GM23248 (cell line): ENCODE measurements at regions not wholly inside any gene's neighbourhood (a gene's known extent, or its start where the extent isn't known, plus 50 kb on each side); places are given as distances from the start of the nearest gene placed in this dataset.

Experiments
- DNase-seq: peaks from one replicate; pipeline ENCODE4 v3.0.0-alpha.2; 2015
- H2AFZ ChIP-seq: fragments of 200-600 bp; sonication (generic); 2 replicates; pipeline ENCODE4 v1.6.1; 2016; ENCODE audit warnings: antibody characterized with exemption
- H3F3A ChIP-seq: fragments of 200-600 bp; sonication (generic); 2 replicates; pipeline ENCODE4 v1.6.1; 2016; ENCODE audit warnings: mild to moderate bottlenecking, antibody characterized with exemption, mixed run types; ENCODE audit not compliant: insufficient read depth
- H3K27ac ChIP-seq: fragments of 200-600 bp; sonication (generic); 2 replicates; pipeline ENCODE4 v1.5.1; 2016; ENCODE audit warnings: mild to moderate bottlenecking
- H3K27me3 ChIP-seq: fragments of 200-600 bp; sonication (generic); replicated peaks from 2 replicates; pipeline ENCODE4 v1.6.1; 2016; ENCODE audit warnings: mild to moderate bottlenecking; ENCODE audit not compliant: insufficient read depth
- H3K36me3 ChIP-seq: fragments of 200-600 bp; sonication (generic); 2 replicates; pipeline ENCODE4 v1.6.1; 2016; ENCODE audit warnings: low read depth, mild to moderate bottlenecking
- H3K4me1 ChIP-seq: fragments of 200-600 bp; sonication (generic); 2 replicates; pipeline ENCODE4 v1.6.1; 2016; ENCODE audit warnings: mild to moderate bottlenecking; ENCODE audit not compliant: insufficient read depth
- H3K4me2 ChIP-seq: fragments of 200-600 bp; sonication (generic); one replicate; pipeline ENCODE4 v1.6.1; 2016; ENCODE audit warnings: mild to moderate bottlenecking; ENCODE audit not compliant: unreplicated experiment
- H3K4me3 ChIP-seq: fragments of 200-600 bp; sonication (generic); 2 replicates; pipeline ENCODE4 v1.5.1; 2016; ENCODE audit warnings: mild to moderate bottlenecking
- H3K79me2 ChIP-seq: fragments of 200-600 bp; sonication (generic); 2 replicates; pipeline ENCODE4 v1.6.1; 2016; ENCODE audit warnings: mild to moderate bottlenecking; ENCODE audit not compliant: insufficient read depth
- H3K9ac ChIP-seq: fragments of 200-600 bp; sonication (generic); 2 replicates; pipeline ENCODE4 v1.6.1; 2016; ENCODE audit warnings: mild to moderate bottlenecking
- H3K9me2 ChIP-seq: fragments of 200-600 bp; sonication (generic); 2 replicates; pipeline ENCODE4 v1.6.1; 2016; ENCODE audit warnings: mixed run types, mild to moderate bottlenecking, moderate library complexity; ENCODE audit not compliant: insufficient read depth
- H3K9me3 ChIP-seq: fragments of 200-600 bp; sonication (generic); one replicate; pipeline ENCODE4 v1.6.1; 2017; ENCODE audit warnings: low read depth
- H4K20me1 ChIP-seq: fragments of 200-600 bp; sonication (generic); 2 replicates; pipeline ENCODE4 v1.6.0; 2016; ENCODE audit not compliant: insufficient read depth
- EZH2 ChIP-seq: fragments of 200-600 bp; sonication (generic); IDR thresholded peaks from 2 replicates; pipeline ENCODE4 v1.6.1; 2018; ENCODE audit warnings: antibody characterized with exemption, mild to moderate bottlenecking; ENCODE audit not compliant: insufficient read depth, poor library complexity, severe bottlenecking
- EZH2phosphoT487 ChIP-seq: fragments of 200-600 bp; sonication (generic); IDR thresholded peaks from 2 replicates; pipeline ENCODE4 v1.6.1; 2018; ENCODE audit warnings: antibody characterized with exemption, moderate library complexity, mild to moderate bottlenecking, low read depth; ENCODE audit not compliant: insufficient read depth
- WGBS, 2 experiments: methylation state at CpG; one replicate each; pipeline ENCODE4 v1.1.6; 2015 to 2017; ENCODE audit warnings: low lambda C conversion rate in 2 of 2, low coverage in 1 of 2; ENCODE audit errors: missing lambda C conversion rate in 2 of 2; 5-methylcytosine and 5-hydroxymethylcytosine counted together
- in situ Hi-C: fragments of 300-500 bp; cut with MboI; formaldehyde crosslinking; loops from 2 replicates; pipeline ENCODE4 v1.15.0; 2020

DNA sequence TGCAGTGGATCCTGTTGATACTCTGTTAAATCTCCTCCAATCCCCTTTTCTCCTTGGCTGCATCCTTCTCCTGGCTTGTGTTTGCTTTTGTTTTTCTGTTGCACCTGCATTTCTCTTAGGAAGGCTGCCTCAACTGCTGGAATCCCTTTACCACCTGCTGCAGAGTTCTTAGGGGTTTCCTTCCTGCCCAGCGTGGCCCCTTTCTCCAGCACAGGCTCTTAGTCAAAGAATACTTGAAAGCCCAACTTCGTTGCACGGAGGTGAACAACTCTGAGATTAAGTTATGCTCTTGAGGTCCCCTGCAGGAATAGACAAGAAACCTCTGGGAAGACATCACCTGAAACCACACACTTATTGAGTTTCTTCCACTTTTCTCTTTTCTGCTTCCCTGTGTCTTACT lies 121.6 kb upstream of the GRM7 start:
- no peaks in the 10 kb centered on the region for H3K36me3 ChIP-seq
- H3K4me2 ChIP-seq, result no peak overlapping the region
- H2AFZ ChIP-seq, result no peak overlapping the region
- no peak for TF ChIP-seq EZH2
- no peak for TF ChIP-seq EZH2phosphoT487
- no peaks in the 10 kb centered on the region for H3K9me2 ChIP-seq
- H3F3A ChIP-seq, result no peaks in the 10 kb centered on the region
- in situ Hi-C loops, result no loop called here
- no peak overlapping the region for H3K9ac ChIP-seq
- H4K20me1 ChIP-seq, result no peaks in the 10 kb centered on the region
- no peak overlapping the region for H3K4me3 ChIP-seq
- H3K27me3 ChIP-seq, result no peaks in the 10 kb centered on the region
- H3K4me1 ChIP-seq, result no peaks in the 10 kb centered on the region
- 4 to 13% methylated on average over 3 of the region's 3 CpGs for WGBS, 2 experiments
- no peaks in the 10 kb centered on the region for H3K9me3 ChIP-seq
- no peak overlapping the region for H3K27ac ChIP-seq
- no peaks in the 10 kb centered on the region for H3K79me2 ChIP-seq
- DNase-seq, result no peak

DNA sequence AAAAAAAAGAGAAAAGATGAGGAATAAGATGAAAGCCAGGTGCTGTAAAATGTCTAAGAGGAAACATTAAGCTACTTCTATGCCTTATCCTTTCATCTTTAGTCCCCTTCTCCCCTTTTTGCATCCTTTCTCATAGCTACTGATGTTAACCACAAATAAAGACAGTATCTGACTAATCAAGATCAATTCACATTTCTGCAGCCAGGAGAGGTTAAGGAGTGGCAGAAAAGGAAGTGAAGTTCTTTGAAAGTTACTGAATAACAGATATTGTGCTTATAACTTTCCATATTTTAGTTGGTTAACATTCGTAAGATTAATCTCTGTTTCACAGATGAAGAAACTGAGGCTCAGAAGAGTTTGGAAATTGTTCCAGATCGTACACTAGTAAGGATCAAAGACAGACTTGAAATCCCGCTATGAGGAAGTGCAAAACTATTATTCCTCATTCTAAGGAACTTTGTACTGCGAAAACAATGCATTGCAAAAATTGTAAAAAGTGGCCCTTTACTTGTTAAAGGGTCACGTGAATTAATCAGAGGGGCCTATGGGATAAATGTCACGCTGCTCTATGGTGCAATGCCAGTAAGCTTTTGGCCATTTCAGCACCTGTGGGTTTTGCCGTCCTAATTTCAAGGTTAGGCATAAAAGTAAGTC lies 117.7 kb upstream of the GRM7 start:
- no peak for TF ChIP-seq EZH2
- TF ChIP-seq EZH2phosphoT487, result no peak
- no peaks in the 10 kb centered on the region for H3K79me2 ChIP-seq
- DNase-seq, result no peak
- no peak overlapping the region for H3K4me3 ChIP-seq
- H3K4me1 ChIP-seq, result no peaks in the 10 kb centered on the region
- no peaks in the 10 kb centered on the region for H3K9me3 ChIP-seq
- WGBS, 2 experiments, result 20 to 22% methylated on average over 7 of the region's 7 CpGs
- H3F3A ChIP-seq, result no peaks in the 10 kb centered on the region
- no peaks in the 10 kb centered on the region for H3K9me2 ChIP-seq
- no peaks in the 10 kb centered on the region for H4K20me1 ChIP-seq
- no peaks in the 10 kb centered on the region for H3K27me3 ChIP-seq
- H2AFZ ChIP-seq, result no peak overlapping the region
- H3K4me2 ChIP-seq, result no peak overlapping the region
- H3K27ac ChIP-seq, result no peak overlapping the region
- in situ Hi-C loops, result no loop called here
- H3K9ac ChIP-seq, result no peak overlapping the region
- no peaks in the 10 kb centered on the region for H3K36me3 ChIP-seq

DNA sequence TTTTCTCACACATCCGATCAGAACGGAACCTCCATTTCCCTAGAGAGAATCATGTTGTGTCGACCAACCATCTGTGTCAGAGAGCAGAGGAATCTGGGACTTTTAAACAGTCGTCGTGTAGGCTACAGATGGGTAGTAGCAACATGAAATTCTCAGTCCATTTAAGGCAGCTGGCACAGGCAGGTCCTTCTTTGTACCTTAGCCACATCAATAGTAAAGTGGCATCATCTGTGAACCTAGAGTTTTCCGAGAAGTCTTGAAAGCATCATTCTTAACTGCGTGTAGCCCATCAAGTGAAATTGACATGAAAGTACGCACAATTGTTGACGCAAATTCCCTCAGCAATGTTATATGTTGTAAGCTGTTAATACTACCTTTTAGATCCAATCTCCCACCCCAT lies 114.5 kb upstream of the GRM7 start:
- H3F3A ChIP-seq, result no peaks in the 10 kb centered on the region
- in situ Hi-C loops, result no loop called here
- no peak for DNase-seq
- H3K27ac ChIP-seq, result no peak overlapping the region
- no peaks in the 10 kb centered on the region for H3K9me3 ChIP-seq
- H2AFZ ChIP-seq, result no peak overlapping the region
- no peak for TF ChIP-seq EZH2
- TF ChIP-seq EZH2phosphoT487, result no peak
- H3K4me1 ChIP-seq, result no peaks in the 10 kb centered on the region
- whole genome bisulfite sequencing, 2 experiments, result 43 to 46% methylated on average over 9 of the region's 9 CpGs
- no peak overlapping the region for H3K4me3 ChIP-seq
- H3K27me3 ChIP-seq, result no peaks in the 10 kb centered on the region
- H3K79me2 ChIP-seq, result no peaks in the 10 kb centered on the region
- H3K36me3 ChIP-seq, result no peaks in the 10 kb centered on the region
- no peak overlapping the region for H3K4me2 ChIP-seq
- H3K9me2 ChIP-seq, result no peaks in the 10 kb centered on the region
- no peaks in the 10 kb centered on the region for H4K20me1 ChIP-seq
- H3K9ac ChIP-seq, result no peak overlapping the region

DNA sequence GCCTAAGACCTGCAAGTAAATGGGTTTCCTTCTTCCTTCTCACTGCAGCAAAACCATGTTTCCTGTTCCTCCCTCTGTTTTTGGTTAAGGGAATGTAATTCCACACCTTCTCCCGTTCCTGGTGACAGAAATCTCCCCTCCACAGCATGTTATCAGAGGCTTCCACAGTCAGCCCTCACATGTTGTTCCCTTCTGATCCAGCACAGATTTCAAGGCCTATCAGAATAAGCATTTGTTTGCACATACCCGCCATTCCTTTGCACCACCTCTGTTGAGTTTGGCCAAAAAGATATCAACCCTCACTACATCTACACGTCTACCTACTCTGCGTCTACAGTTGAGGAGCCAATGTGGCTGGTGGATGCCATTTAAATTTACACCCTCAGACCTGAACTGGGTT lies 113.9 kb upstream of the GRM7 start:
- Histone ChIP-seq H3F3A (no peaks in the 10 kb centered on the region), H3K36me3 (no peaks in the 10 kb centered on the region), H3K79me2 (no peaks in the 10 kb centered on the region), H3K9ac (no peak overlapping the region), H3K27me3 (no peaks in the 10 kb centered on the region), H3K4me1 (no peaks in the 10 kb centered on the region), H3K4me3 (no peak overlapping the region), H3K27ac (no peak overlapping the region), H3K9me3 (no peaks in the 10 kb centered on the region), H2AFZ (no peak overlapping the region), H3K4me2 (no peak overlapping the region), H4K20me1 (no peaks in the 10 kb centered on the region), H3K9me2 (no peaks in the 10 kb centered on the region)
- no peak for TF ChIP-seq EZH2
- no peak for TF ChIP-seq EZH2phosphoT487
- 28 to 29% methylated on average over 4 of the region's 4 CpGs for WGBS, 2 experiments
- DNase-seq, result no peak
- in situ Hi-C loops, result no loop called here

DNA sequence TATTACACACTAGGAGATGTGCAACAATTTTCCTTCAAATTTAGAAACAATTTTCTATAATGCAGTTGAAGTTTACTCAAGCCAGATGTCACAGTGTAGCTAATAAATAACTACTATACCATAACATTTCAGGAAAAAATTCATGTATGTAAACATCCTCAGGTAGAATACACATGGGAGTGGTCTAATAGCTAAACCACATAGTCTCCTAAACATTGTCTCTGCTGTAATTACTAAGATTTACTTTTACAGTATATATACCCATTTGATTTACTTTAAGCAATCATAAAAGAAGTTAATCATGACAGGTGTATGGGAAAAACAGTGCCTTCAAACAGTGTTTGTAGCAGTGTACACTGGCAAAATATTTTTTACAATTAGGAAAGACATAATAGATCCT lies 110.1 kb upstream of the GRM7 start:
- no peak overlapping the region for H3K9ac ChIP-seq
- in situ Hi-C loops, result no loop called here
- no peaks in the 10 kb centered on the region for H4K20me1 ChIP-seq
- no peak overlapping the region for H3K27ac ChIP-seq
- H2AFZ ChIP-seq, result no peak overlapping the region
- no peaks in the 10 kb centered on the region for H3K4me1 ChIP-seq
- no peaks in the 10 kb centered on the region for H3K9me3 ChIP-seq
- TF ChIP-seq EZH2phosphoT487, result no peak
- no peak for TF ChIP-seq EZH2
- H3K79me2 ChIP-seq, result no peaks in the 10 kb centered on the region
- H3K27me3 ChIP-seq, result no peaks in the 10 kb centered on the region
- H3K4me2 ChIP-seq, result no peak overlapping the region
- DNase-seq, result no peak
- H3K9me2 ChIP-seq, result no peaks in the 10 kb centered on the region
- H3K4me3 ChIP-seq, result no peak overlapping the region
- H3F3A ChIP-seq, result no peaks in the 10 kb centered on the region
- no peaks in the 10 kb centered on the region for H3K36me3 ChIP-seq
